Gastroesophageal sphincter (tissue), 3 donors: ENCODE measurements at regions not wholly inside any gene's neighbourhood (a gene's known extent, or its start where the extent isn't known, plus 50 kb on each side); places are given as distances from the start of the nearest gene placed in this dataset.

Experiments
- POLR2A ChIP-seq, 2 donors: fragments of 450-650 bp; IDR thresholded peaks; one replicate each; pipeline ENCODE4 v1.6.1; 2017; ENCODE audit warnings: antibody characterized with exemption in 2 of 2, mild to moderate bottlenecking in 2 of 2, moderate library complexity in 1 of 2
- POLR2AphosphoS5 ChIP-seq: sonication (generic); formaldehyde crosslinking; IDR thresholded peaks from one replicate; pipeline ENCODE4 v1.6.1; 2017; ENCODE audit warnings: antibody characterized with exemption
- TF ChIP-seq, protein P1 (sequence below), 4 experiments: fragments of 200-600 bp in 2 of 4; fragments of 450-650 bp in 2 of 4; sonication (generic) in 1 of 4; IDR thresholded peaks; one replicate each; pipeline ENCODE4 v1.5.1; 2017 to 2019; ENCODE audit warnings: antibody characterized with exemption in 4 of 4, mild to moderate bottlenecking in 2 of 4, moderate library complexity in 2 of 4

DNA sequence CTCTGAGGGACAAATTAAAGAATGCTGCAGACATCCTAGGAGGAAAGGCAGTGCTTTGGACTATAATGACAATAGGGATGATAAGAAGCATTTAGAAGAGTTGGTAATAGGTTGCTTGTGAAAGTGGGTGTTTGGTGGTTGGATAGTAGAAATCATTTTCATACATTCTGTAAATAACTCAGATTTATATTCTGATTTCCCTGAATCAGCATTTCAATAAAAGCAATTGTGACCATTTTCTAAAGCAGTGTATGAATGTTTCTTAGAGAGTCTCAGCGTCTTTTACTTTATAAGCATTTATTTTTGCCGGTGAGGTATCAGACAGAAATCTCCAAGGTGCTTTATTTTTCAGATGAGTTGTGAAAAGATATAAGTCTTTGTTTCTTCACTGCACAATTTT lies 1099.0 kb upstream of the LRRTM1 start:
- TF ChIP-seq POLR2A (IDR thresholded peaks at IDR 0.05) (no peak), POLR2AphosphoS5 (no peak)
- TF ChIP-seq, protein P1, sequence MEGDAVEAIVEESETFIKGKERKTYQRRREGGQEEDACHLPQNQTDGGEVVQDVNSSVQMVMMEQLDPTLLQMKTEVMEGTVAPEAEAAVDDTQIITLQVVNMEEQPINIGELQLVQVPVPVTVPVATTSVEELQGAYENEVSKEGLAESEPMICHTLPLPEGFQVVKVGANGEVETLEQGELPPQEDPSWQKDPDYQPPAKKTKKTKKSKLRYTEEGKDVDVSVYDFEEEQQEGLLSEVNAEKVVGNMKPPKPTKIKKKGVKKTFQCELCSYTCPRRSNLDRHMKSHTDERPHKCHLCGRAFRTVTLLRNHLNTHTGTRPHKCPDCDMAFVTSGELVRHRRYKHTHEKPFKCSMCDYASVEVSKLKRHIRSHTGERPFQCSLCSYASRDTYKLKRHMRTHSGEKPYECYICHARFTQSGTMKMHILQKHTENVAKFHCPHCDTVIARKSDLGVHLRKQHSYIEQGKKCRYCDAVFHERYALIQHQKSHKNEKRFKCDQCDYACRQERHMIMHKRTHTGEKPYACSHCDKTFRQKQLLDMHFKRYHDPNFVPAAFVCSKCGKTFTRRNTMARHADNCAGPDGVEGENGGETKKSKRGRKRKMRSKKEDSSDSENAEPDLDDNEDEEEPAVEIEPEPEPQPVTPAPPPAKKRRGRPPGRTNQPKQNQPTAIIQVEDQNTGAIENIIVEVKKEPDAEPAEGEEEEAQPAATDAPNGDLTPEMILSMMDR (IDR thresholded peaks at IDR 0.05) = no peak
